Hepatocyte (in vitro differentiated cells): ENCODE measurements at regions not wholly inside any gene's neighbourhood (a gene's known extent, or its start where the extent isn't known, plus 50 kb on each side); places are given as distances from the start of the nearest gene placed in this dataset.

ENCODE experiments used
- CTCF ChIP-seq: fragments of 200-600 bp; sonication (generic); IDR thresholded peaks from 2 replicates; pipeline ENCODE4 v1.5.1; 2016; ENCODE audit warnings: antibody characterized with exemption, mild to moderate bottlenecking; ENCODE audit not compliant: poor library complexity
- EZH2 ChIP-seq: fragments of 200-600 bp; sonication (generic); IDR thresholded peaks from 2 replicates; pipeline ENCODE4 v1.6.1; 2016; ENCODE audit warnings: antibody characterized with exemption, mild to moderate bottlenecking, borderline replicate concordance
- EZH2phosphoT487 ChIP-seq: fragments of 200-600 bp; sonication (generic); IDR thresholded peaks from one replicate; pipeline ENCODE4 v1.6.1; 2018; ENCODE audit warnings: antibody characterized with exemption, mild to moderate bottlenecking, low read depth, moderate library complexity; ENCODE audit not compliant: unreplicated experiment, severe bottlenecking

DNA sequence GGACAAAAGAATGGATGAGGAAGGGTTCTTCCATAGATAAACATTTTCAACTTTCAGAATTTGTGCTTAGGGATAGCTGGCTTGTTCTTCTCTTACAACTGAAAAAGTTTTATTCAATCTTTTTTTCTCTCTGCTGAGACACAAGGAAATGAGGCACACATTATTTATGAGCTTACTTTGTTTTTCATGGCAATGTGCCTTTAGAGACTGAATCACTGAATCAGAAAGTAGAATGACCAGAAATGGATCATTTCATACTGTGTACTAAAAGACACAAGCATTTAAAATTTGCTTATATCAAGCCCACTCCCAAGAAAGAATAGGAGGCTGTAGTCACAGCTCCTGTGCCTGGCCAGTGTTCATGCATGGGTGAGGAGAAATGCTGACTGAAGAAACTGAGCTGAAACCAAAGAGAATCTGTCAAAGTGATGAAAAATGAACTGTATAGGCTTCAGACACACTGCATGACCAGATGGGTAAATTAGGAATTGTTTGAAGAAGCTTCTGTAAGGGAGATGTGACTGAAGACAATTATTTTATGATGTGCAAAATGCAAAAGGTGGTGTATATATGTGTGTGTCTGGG, 413.8 kb downstream of the RAPGEF2 start:
- no peak for TF ChIP-seq CTCF
- no peak for TF ChIP-seq EZH2
- TF ChIP-seq EZH2phosphoT487, result no peak
